K562 (cell line): ENCODE measurements at regions not wholly inside any gene's neighbourhood (a gene's known extent, or its start where the extent isn't known, plus 50 kb on each side); places are given as distances from the start of the nearest gene placed in this dataset.

Experiments
- ATAC-seq: fragments of 200-7000 bp; cut with Tn5 transposase; 3 replicates; pipeline ENCODE4 v1.9.1; 2020; ENCODE audit warnings: moderate library complexity
- BruUV-seq: library from RNA; stranded (reverse); fragments of 400-500 nt; replicated peaks from 2 replicates; lab custom pipeline; 2021; lab: Mats Ljungman, UMichigan
- CTCF ChIA-PET: fragments of 300-600 bp; formaldehyde crosslinking; extraction: SDS; loops from one replicate; lab custom pipeline; 2021; ENCODE audit warnings: low intra/inter-chr PET ratio; lab: Yijun Ruan, JAX
- POLR2A ChIA-PET: fragments of 300-600, 350-650 bp; sonication (Branson Sonifier 250); formaldehyde crosslinking; extraction: SDS; loops from one replicate; lab custom pipeline; 2021; ENCODE audit warnings: antibody characterized with exemption, inconsistent platforms; lab: Yijun Ruan, JAX
- DNase-seq, 4 experiments: peaks; one replicate each; pipeline versions ENCODE4 v3.0.0 to v3.0.0-alpha.2; 2011 to 2018; ENCODE audit warnings: low spot score in 3 of 4, mixed read lengths in 3 of 4; ENCODE audit errors: extremely low read depth in 1 of 4
- FAIRE-seq: peaks from 2 replicates; lab custom pipeline; 2011; peaks lifted over from hg19 to GRCh38; lab: Jason Lieb, UNC
- H2AFZ ChIP-seq: 2 replicates; pipeline ENCODE4 v1.6.0; 2011; ENCODE audit warnings: low read depth, low read length, control low read depth, inconsistent platforms
- H3K27ac ChIP-seq: fragments of 200-600 bp; 3 replicates; pipeline ENCODE4 v1.8.0; 2011; ENCODE audit warnings: low read depth, mild to moderate bottlenecking, control low read depth, inconsistent platforms, low read length, moderate library complexity, mixed read lengths; ENCODE audit errors: extremely low read depth
- H3K27me3 ChIP-seq, 2 experiments: fragments of 300-600 bp in 1 of 2; 2 replicates in 1 of 2; 3 replicates in 1 of 2; pipeline versions ENCODE4 v1.6.0 to v1.8.0; 2011; ENCODE audit warnings: inconsistent platforms in 2 of 2, low read length in 2 of 2, mild to moderate bottlenecking in 1 of 2, mixed read lengths in 1 of 2, moderate library complexity in 1 of 2; ENCODE audit not compliant: control insufficient read depth in 2 of 2, insufficient read depth in 2 of 2
- H3K36me3 ChIP-seq: fragments of 300-600 bp; 3 replicates; pipeline ENCODE4 v1.8.0; 2011; ENCODE audit warnings: mild to moderate bottlenecking, low read length, inconsistent platforms; ENCODE audit not compliant: control insufficient read depth, insufficient read depth
- H3K4me1 ChIP-seq, 2 experiments: fragments of 200-600 bp in 1 of 2; replicated peaks in 1 of 2; 2 replicates in 1 of 2; 3 replicates in 1 of 2; pipeline versions ENCODE4 v1.5.1 to v1.8.0; 2011; ENCODE audit warnings: inconsistent platforms in 2 of 2, low read length in 2 of 2, mild to moderate bottlenecking in 1 of 2, mixed read lengths in 1 of 2, moderate library complexity in 1 of 2; ENCODE audit not compliant: control insufficient read depth in 2 of 2, insufficient read depth in 2 of 2
- H3K4me2 ChIP-seq: 2 replicates; pipeline ENCODE4 v1.6.1; 2011; ENCODE audit warnings: low read length, control low read depth, inconsistent platforms, mixed read lengths; ENCODE audit not compliant: insufficient read depth
- H3K4me3 ChIP-seq: fragments of 200-600 bp; sonication (generic), shearing (Covaris generic); 2 replicates; pipeline ENCODE4 v1.5.1; 2016; ENCODE audit warnings: control low read depth, inconsistent platforms
- H3K79me2 ChIP-seq: fragments of 200-600 bp; 3 replicates; pipeline ENCODE4 v1.8.0; 2011; ENCODE audit warnings: low read length, inconsistent platforms; ENCODE audit not compliant: control insufficient read depth, insufficient read depth
- H3K9ac ChIP-seq, 2 experiments: 2 replicates each; pipeline versions ENCODE4 v1.6.0 to v1.6.1; 2011; ENCODE audit warnings: low read depth in 2 of 2, low read length in 2 of 2, control low read depth in 1 of 2, inconsistent platforms in 1 of 2, mild to moderate bottlenecking in 1 of 2, mixed read lengths in 1 of 2; ENCODE audit not compliant: insufficient read depth in 1 of 2
- H3K9me1 ChIP-seq: one replicate; pipeline ENCODE4 v1.6.0; 2011; ENCODE audit warnings: inconsistent platforms, mild to moderate bottlenecking, low read length, moderate library complexity; ENCODE audit not compliant: control insufficient read depth, insufficient read depth
- H3K9me3 ChIP-seq: replicated peaks from 2 replicates; pipeline ENCODE4 v1.5.1; 2011; ENCODE audit warnings: low read depth, low read length, inconsistent platforms; ENCODE audit not compliant: control insufficient read depth, insufficient read depth
- H4K20me1 ChIP-seq: replicated peaks from 2 replicates; pipeline ENCODE4 v1.6.1; 2011; ENCODE audit warnings: low read length, inconsistent platforms, mixed read lengths; ENCODE audit not compliant: control insufficient read depth, insufficient read depth
- ELF2 ChIP-seq: fragments of 250-450 bp; sonication (Bioruptor Pico); IDR thresholded peaks from 2 replicates; pipeline ENCODE4 v1.5.0; 2021; ENCODE audit warnings: mild to moderate bottlenecking
- HDAC6 ChIP-seq: IDR thresholded peaks from 2 replicates; pipeline ENCODE4 v1.6.1; 2012; ENCODE audit warnings: low read depth, mild to moderate bottlenecking, control low read depth, inconsistent platforms, low read length, moderate library complexity
- KDM4B ChIP-seq, 2 experiments: fragments of 450-650 bp in 1 of 2; sonication (generic) in 1 of 2; IDR thresholded peaks; 2 replicates each; pipeline ENCODE4 v1.6.1; 2016 to 2017; ENCODE audit warnings: borderline replicate concordance in 2 of 2, antibody characterized with exemption in 1 of 2, low read depth in 1 of 2, mild to moderate bottlenecking in 1 of 2
- MAFF ChIP-seq: IDR thresholded peaks from 2 replicates; pipeline ENCODE4 v1.6.1; 2012; ENCODE audit warnings: low read length, improper control_type of control experiment
- MAFK ChIP-seq: IDR thresholded peaks from 2 replicates; pipeline ENCODE4 v1.6.1; 2011; ENCODE audit warnings: low read length, improper control_type of control experiment
- NCOA1 ChIP-seq: fragments of 450-650 bp; IDR thresholded peaks from 2 replicates; pipeline ENCODE4 v1.6.1; 2016; ENCODE audit warnings: low read depth
- RUNX1 ChIP-seq: sonication (generic); IDR thresholded peaks from 2 replicates; pipeline ENCODE4 v1.6.1; 2016; ENCODE audit warnings: antibody characterized with exemption, low read depth
- WGBS: fragments of 100-300 bp; shearing (Covaris generic); methylation state at CpG from one replicate; pipeline ENCODE4 v1.1.6; 2016; ENCODE audit warnings: low coverage, mixed read lengths; ENCODE audit not compliant: insufficient coverage; ENCODE audit errors: missing lambda C conversion rate; 5-methylcytosine and 5-hydroxymethylcytosine counted together
- in situ Hi-C: fragments of 300-500 bp; cut with MboI; formaldehyde crosslinking; loops from 4 replicates; pipeline ENCODE4 v1.15.0; 2018; ENCODE audit warnings: inconsistent platforms, mixed read lengths
- intact Hi-C: fragments of 100-400 bp; cut with micrococcal nuclease; formaldehyde crosslinking; loops from 2 replicates; pipeline ENCODE4 v1.14.2; 2022

DNA sequence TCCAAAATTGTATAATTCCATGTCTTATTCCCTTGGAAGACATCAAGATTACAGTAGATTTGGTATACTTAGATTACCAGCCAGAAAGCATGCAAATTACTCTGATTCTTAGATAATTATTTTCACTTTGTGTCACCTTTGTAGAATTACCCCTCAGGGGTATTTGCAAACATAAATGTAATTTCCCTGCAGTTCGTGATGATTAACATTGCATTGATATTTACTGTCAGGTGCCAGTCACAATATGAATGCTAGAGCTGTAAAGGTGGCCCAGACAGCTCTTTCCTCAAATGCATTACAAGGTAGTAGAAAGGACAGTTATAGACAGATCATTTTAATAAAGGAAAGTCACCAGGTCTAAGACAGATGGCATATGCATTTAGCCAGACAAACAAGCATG is 1537.5 kb upstream of the PIK3C3 start:
- in situ Hi-C loops (no loop called here), intact Hi-C loops (no loop called here)
- ATAC-seq (no peak), DNase-seq (no peak), FAIRE-seq (no peak)
- Histone ChIP-seq H3K4me1 (no peaks in the 10 kb centered on the region), H2AFZ (no peak overlapping the region), H3K36me3 (no peaks in the 10 kb centered on the region), H3K9ac (no peak overlapping the region), H4K20me1 (no peaks in the 10 kb centered on the region), H3K27ac (no peak overlapping the region), H3K9me1 (no peaks in the 10 kb centered on the region), H3K79me2 (no peaks in the 10 kb centered on the region), H3K4me2 (no peak overlapping the region), H3K27me3 (no peaks in the 10 kb centered on the region), H3K9me3 (no peaks in the 10 kb centered on the region; the same call in 1 of the 2 replicates), H3K4me3 (no peak overlapping the region)
- no peak for TF ChIP-seq HDAC6
- BruUV-seq, result no TSS peak
- ChIA-PET CTCF (no interaction called here), POLR2A (interaction anchor here (0.6 kb wide), 1 partner anchor 42 kb away, joined by 3 read pairs; no protein-coding TSS in a partner anchor)
- WGBS, result 0% methylated on average over 1 of the region's 1 CpG

DNA sequence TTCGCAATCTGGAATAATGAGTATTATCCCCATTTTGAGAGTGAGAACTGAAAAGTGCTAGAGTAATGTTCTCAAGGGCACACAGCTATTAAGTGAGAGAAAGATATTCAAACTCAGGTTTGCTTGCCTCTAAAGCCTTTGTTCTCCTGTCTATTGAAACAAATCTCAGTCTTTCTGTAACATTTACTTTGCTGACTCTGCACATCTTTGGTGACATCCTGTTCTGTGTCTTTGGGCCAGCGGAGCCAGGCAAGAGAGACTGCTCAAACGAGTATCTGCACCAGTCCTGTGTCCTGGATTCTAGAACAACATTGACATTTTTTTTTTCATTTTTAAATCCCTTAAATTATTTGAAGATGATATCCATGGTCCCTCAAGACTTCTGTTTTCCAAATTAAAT is 1539.2 kb upstream of the PIK3C3 start:
- in situ Hi-C loops, result no loop called here

More for the DNA sequence above, 1539.2 kb upstream of the PIK3C3 start:
- 0% methylated on average over 3 of the region's 3 CpGs for WGBS
- ATAC-seq, result no peak
- POLR2A ChIA-PET, result no interaction called here
- FAIRE-seq, result no peak
- no peaks in the 10 kb centered on the region for H3K79me2 ChIP-seq
- no peak overlapping the region for H3K4me2 ChIP-seq
- H3K9ac ChIP-seq, result no peak overlapping the region
- TF ChIP-seq MAFK, result peak; percentile 43; the same call in 1 of the 2 replicates
- TF ChIP-seq RUNX1, result no peak
- no peak for TF ChIP-seq NCOA1
- TF ChIP-seq ELF2 (CRISPR knock-in tag), result no peak
- TF ChIP-seq KDM4B (IDR thresholded peaks at IDR 0.05; ENCODE audit: borderline replicate concordance in 2 of 2, low read depth in 1 of 2), result no peak
- TF ChIP-seq MAFF, result peak; percentile 41
- no peaks in the 10 kb centered on the region for H3K9me1 ChIP-seq
- H3K9me3 ChIP-seq, result no peaks in the 10 kb centered on the region; the same call in 1 of the 2 replicates
- CTCF ChIA-PET, result no interaction called here
- no peaks in the 10 kb centered on the region for H4K20me1 ChIP-seq
- no peak overlapping the region for H3K27ac ChIP-seq
- no peak overlapping the region for H3K4me3 ChIP-seq
- H3K27me3 ChIP-seq, result no peaks in the 10 kb centered on the region
- no peaks in the 10 kb centered on the region for H3K4me1 ChIP-seq
- DNase-seq, result no peak
- no peaks in the 10 kb centered on the region for H3K36me3 ChIP-seq
- BruUV-seq, result no TSS peak
- H2AFZ ChIP-seq, result no peak overlapping the region
- intact Hi-C loops, result no loop called here
